Endothelial cell of umbilical vein (primary cell): ENCODE measurements at regions not wholly inside any gene's neighbourhood (a gene's known extent, or its start where the extent isn't known, plus 50 kb on each side); places are given as distances from the start of the nearest gene placed in this dataset.

Source experiments
- CTCF ChIP-seq, 2 donors: IDR thresholded peaks; 1 replicate in 1 of 2; 2 replicates in 1 of 2; pipeline ENCODE4 v1.5.1; 2011; ENCODE audit warnings: low read length in 2 of 2, mild to moderate bottlenecking in 2 of 2, moderate library complexity in 2 of 2, control low read depth in 1 of 2, inconsistent platforms in 1 of 2, low read depth in 1 of 2; ENCODE audit not compliant: insufficient read depth in 1 of 2; ENCODE audit errors: extremely low read depth in 1 of 2
- EZH2 ChIP-seq: IDR thresholded peaks from 2 replicates; pipeline ENCODE4 v1.6.1; 2012; ENCODE audit warnings: borderline replicate concordance, low read depth, mild to moderate bottlenecking, moderate library complexity, low read length, inconsistent platforms; ENCODE audit not compliant: severe bottlenecking
- FOS ChIP-seq: IDR thresholded peaks from 2 replicates; pipeline ENCODE4 v1.6.1; 2011; ENCODE audit warnings: mild to moderate bottlenecking, low read length, moderate library complexity, borderline replicate concordance; ENCODE audit not compliant: insufficient read depth
- GATA2 ChIP-seq: IDR thresholded peaks from 2 replicates; pipeline ENCODE4 v1.7.0; 2011; ENCODE audit warnings: low read depth, mild to moderate bottlenecking, moderate library complexity, mixed read lengths, low read length; ENCODE audit not compliant: insufficient read length, insufficient read depth
- JUN ChIP-seq: IDR thresholded peaks from 2 replicates; pipeline ENCODE4 v1.6.1; 2011; ENCODE audit warnings: borderline replicate concordance, low read depth; ENCODE audit not compliant: insufficient read length, insufficient read depth
- MAX ChIP-seq: IDR thresholded peaks from 2 replicates; pipeline ENCODE4 v1.6.1; 2011; ENCODE audit not compliant: insufficient read depth, insufficient read length
- POLR2A ChIP-seq: IDR thresholded peaks from 2 replicates; pipeline ENCODE4 v1.6.1; 2012; ENCODE audit warnings: low read depth, mild to moderate bottlenecking, control low read depth, low read length
- POLR2AphosphoS5 ChIP-seq: IDR thresholded peaks from 2 replicates; pipeline ENCODE4 v1.6.1; 2012; ENCODE audit warnings: low read depth, mild to moderate bottlenecking, control low read depth, low read length, moderate library complexity; ENCODE audit not compliant: insufficient read depth

GRCh38 chr6:101341926-101342325, 51.6 kb upstream of the GRIK2 start:
- TF ChIP-seq POLR2AphosphoS5: no peak
- TF ChIP-seq CTCF (IDR thresholded peaks at IDR 0.05; ENCODE audit: extremely low read depth in 1 of 2, insufficient read depth in 1 of 2, low read depth in 1 of 2, low read length in 2 of 2): no peak
- TF ChIP-seq POLR2A: no peak
- no peak for TF ChIP-seq GATA2
- TF ChIP-seq MAX: no peak
- no peak for TF ChIP-seq JUN
- TF ChIP-seq EZH2: no peak
- no peak for TF ChIP-seq FOS
